ENCODE measurements at regions not wholly inside any gene's neighbourhood (a gene's known extent, or its start where the extent isn't known, plus 50 kb on each side); places are given as distances from the start of the nearest gene placed in this dataset.
"Not testable (repeated sequence)": the region's sequence is repeated elsewhere in the genome, so short reads cannot be mapped to it uniquely, and the experiment has no call there.

DNA sequence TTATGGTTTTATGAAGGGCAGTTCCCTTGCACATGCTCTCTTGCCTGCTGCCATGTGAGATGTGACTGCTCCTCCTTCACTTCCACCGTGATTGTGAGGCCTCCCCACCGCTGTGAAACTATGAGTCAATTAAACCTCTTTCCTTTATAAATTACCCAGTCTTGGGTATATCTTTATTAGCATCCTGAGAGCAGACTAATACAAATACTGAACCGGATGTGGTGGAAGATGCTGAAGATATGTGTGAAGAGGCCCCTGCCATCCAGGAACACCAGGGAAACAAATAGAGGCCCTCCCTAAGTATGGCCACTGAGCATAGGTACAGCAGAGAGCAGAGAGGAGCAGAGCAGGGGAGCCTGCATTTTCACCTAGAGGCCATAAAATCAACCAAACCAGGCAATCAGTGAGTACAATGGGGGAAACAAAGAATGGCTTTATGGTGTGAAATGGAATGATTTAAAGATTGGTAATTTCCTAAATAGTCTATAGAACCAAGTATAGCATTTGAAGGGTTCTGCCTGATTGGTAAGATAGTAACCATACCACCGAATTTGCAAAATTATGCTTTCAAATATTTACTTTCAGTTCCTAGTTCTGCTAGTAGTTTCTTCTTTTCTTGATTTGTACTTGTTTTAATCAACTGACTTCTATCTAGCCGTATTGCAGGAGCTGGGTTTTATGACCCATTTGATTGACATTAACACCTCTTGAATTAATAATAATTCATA is 421.6 kb downstream of the IRX1 start:
- in situ Hi-C loops (cut with HindIII; ENCODE audit: low pct_unique_long_range_greater_than_20kb, low sequenced_read_pairs) = no loop called here
- no peak for DNase-seq (ENCODE audit: low read depth, low spot score)

DNA sequence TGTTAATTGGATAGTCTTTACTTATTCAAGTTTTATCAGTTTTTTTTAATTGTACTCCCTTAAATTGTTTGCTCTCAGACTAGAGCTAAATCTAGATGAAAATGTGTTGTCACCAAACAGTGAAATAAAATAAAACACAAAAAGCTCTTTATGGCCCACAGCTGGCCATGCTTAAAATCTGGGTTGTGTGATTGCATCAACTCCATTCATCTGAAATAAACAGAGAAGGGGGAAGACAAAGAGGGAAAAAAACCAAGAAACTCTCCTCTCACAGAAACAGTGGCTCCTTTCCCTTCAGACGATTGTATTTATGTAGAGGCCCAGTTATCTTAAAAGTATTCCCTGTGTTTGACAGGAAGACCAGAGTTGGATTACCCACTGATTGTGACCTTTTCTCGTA is 422.4 kb downstream of the IRX1 start:
- in situ Hi-C loops (cut with HindIII; ENCODE audit: low pct_unique_long_range_greater_than_20kb, low sequenced_read_pairs) = no loop called here
- DNase-seq (ENCODE audit: low read depth, low spot score) = no peak

DNA sequence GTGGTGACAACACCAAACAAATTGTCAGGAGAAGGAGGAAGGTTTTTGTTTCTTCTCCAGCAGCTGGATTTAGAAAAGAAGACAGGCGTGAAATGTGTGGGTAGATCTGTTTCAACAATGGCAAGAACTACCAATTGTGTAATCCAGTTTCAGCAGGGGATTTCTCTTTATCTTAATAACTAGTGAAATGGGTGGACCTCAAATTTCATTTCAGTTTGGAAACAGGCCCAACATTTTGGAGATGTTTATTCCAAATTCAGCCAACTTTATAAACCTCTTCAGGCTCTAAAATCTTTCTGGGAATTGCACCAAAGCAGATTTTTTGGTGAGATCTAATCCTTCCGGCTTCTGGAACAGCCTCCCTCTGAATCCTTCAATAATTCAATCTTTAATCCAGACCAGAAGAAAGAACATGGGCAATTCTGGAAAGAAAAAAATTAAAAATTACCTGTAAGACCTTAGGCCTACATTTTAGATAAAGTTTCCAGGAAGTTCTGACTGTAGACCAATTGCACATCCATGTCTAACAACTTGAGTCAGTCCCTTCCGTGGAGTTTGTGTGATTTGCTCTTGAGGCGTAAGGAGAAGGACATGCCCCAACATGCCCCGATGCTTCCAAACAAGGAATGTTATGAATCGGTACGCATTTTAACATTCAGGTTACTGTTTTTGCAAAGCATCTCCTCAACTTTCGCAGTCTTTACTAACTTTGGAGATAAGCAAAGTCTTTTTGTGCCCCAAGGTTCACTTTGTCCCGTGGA is 423.6 kb downstream of the IRX1 start:
- in situ Hi-C loops (cut with HindIII; ENCODE audit: low pct_unique_long_range_greater_than_20kb, low sequenced_read_pairs) = no loop called here
- DNase-seq (ENCODE audit: low read depth, low spot score) = no peak

DNA sequence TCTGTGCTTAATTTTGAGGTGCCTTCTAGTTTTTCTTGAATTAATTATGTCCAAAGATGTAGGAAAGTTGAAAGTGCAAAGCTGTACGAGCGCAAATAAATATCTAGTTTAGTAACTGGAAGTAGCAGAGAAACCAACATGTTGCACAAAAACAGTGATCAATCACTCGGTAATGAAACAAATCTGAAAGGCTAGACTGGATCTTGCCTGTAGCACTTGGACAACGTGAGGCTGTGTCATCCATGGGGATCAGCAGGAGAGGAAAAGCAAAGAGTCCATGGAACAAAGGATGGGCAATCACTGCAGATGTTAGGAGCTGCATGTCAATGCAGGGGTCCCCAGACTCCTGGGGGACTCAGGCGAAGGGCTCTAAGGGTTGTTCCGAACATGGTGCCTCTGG is 424.2 kb downstream of the IRX1 start:
- in situ Hi-C loops (cut with HindIII; ENCODE audit: low pct_unique_long_range_greater_than_20kb, low sequenced_read_pairs) = no loop called here

DNA sequence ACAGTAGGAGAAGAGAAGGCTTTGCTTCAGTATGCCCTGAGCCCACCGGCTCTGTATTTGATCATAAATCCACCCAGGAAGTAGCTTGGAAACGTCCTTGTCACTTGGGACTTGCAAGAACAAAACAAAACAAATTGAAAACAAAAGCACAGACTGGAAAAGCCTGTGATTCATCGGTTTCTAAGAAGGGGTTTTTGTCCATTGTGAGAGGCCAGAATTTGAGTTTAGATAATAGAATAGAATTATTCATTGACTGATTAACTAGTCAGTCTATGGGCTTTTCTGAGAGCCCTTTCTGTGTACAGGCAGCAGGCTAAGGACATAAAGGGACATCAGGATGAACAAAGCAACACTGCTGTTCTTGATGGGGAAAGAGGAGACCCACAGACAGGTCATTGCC is 424.8 kb downstream of the IRX1 start:
- no peak for DNase-seq (ENCODE audit: low read depth, low spot score)
- in situ Hi-C loops (cut with HindIII; ENCODE audit: low pct_unique_long_range_greater_than_20kb, low sequenced_read_pairs) = no loop called here

More for the DNA sequence above, 424.2 kb downstream of the IRX1 start:
- no peak for DNase-seq (ENCODE audit: low read depth, low spot score)

DNA sequence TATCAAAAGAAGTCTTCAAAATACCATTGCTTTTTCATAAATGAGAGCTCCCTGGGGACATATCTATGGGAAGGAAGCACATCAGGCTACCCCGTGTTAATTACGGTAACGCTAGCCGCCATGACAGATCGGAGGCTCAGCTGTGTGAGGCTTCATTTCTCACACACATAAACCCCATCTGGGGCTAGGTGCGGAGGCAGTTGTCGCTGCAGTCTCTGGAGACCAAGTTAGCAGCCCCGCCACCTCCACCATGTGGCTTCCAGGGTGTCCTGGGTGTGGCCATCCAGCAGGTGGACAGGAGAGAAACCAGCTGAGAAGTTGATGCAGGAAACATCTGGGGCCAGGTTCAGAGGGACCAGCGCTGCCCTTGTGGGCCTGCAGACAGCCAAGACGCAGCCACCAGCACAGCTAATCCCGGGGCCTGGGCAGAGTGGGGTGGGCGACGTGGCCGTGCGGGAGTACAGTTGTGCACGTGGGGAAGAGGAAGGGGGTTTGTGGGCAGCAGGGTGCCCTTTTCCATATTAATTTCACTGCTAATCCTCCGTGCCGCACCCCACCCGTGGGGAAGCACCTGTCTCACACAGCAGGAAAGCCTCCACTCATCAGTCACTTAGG is 426.5 kb downstream of the IRX1 start:
- in situ Hi-C loops (cut with HindIII; ENCODE audit: low pct_unique_long_range_greater_than_20kb, low sequenced_read_pairs) = no loop called here
- no peak for DNase-seq (ENCODE audit: low read depth, low spot score)

DNA sequence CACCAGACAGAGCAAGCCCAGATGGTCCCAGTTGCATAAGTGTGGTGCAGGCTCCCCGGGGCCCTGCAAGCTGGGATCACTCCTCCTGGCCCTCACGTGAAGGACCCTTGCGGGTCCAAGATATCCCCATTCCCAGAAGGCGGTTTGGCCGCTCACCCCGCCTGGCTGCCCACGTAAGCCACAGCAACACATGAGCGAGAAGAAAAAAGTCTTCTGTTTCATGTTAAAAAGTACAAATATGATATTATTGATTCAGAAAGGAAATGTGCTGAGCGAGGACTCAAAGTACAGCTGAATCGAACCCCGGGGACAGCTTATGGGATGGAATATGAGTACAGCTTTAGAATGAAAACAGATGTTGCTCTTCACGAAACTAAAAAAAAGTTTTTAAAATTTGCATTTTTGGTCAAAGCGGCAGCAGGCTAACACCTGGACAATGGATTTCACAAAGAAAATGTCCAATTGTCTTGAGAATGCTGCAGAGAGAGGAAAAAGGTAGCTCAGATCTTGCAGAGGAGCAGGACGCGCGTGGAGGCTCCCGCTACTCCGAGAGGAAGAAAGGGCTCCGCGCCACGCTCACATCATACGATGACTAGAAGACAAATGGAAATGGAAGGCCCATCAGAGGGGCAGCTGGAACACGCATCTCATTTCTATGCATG is 427.6 kb downstream of the IRX1 start:
- no peak for DNase-seq (ENCODE audit: low read depth, low spot score)
- in situ Hi-C loops (cut with HindIII; ENCODE audit: low pct_unique_long_range_greater_than_20kb, low sequenced_read_pairs) = no loop called here

DNA sequence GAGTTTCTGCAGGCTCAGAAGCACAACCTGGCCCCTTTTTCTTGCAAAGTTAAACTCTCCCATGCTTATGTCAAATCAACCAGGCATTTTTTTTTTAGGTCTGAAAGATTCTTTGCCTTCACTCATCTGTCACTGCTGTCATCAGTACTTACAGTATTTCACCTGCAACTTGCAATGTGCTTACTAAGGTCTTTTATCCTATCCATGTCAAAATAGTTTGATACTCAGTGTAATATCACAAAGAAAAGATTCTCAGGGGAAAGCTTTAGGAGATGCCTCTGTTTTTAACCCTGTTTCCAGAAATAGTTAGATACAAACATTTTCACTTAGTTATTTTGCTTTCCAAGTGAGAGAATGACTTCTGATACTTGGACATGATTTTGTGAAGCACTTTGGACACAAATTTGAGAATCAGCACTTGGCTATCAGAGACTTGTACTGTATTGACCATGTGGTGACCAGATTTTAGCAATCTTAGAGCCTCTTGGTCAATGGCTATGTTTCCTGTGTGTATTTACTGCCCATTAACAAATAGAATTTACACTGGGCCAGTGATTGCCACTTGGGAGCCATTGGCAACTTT is 428.2 kb downstream of the IRX1 start:
- in situ Hi-C loops (cut with HindIII; ENCODE audit: low pct_unique_long_range_greater_than_20kb, low sequenced_read_pairs) = no loop called here
- DNase-seq (ENCODE audit: low read depth, low spot score) = no peak

DNA sequence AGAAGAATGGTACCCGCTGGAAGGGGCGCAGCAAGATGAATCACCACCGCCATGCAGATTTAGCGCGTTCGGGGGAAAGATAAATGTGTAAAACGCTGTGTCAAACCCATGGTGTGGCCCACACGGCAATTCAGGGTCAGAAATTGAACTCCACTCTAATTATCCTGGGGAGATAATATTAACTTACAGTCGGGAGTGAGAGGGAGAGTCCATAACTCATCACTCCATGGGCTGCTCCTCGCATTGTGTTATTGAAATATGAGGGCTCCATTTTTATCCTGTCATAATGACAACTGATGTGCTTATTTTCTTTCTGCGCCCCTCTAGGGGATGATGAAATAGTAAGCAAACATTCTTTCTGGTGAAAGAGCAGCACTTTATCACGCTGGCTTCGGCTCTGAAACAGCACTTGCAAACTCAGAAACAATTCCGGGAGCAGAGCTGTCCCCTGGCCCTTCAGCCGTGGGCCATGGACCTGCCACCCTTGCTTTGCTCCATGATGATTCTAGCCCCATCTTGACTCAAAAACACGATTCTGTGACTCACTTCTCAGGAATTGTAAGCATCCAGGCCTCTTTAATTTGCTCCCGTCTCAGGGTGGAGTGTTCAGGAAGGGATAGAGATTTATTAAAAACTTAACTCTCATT is 431.6 kb downstream of the IRX1 start:
- no peak for DNase-seq (ENCODE audit: low read depth, low spot score)
- in situ Hi-C loops (cut with HindIII; ENCODE audit: low pct_unique_long_range_greater_than_20kb, low sequenced_read_pairs) = no loop called here

DNA sequence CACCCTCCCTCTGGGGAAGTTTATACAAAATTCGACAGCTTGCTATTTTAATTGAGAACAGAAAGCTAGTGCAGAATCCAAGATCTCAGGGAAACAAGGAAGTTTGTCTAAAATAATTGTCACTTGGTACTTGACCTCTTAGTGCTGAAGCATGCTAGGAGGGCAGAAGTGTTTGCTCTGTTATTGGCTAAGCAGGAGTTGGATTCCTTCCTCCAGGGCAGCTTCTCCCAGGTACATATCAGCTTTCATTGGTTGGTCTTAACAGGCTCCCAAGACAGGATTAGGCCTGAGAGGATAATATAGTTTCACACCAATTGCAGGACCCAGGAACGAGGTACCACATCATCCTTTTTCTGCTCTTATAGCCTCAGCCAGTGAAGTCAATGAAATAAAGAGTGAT is 432.8 kb downstream of the IRX1 start:
- in situ Hi-C loops (cut with HindIII; ENCODE audit: low pct_unique_long_range_greater_than_20kb, low sequenced_read_pairs) = no loop called here
- DNase-seq (ENCODE audit: low read depth, low spot score) = no peak

DNA sequence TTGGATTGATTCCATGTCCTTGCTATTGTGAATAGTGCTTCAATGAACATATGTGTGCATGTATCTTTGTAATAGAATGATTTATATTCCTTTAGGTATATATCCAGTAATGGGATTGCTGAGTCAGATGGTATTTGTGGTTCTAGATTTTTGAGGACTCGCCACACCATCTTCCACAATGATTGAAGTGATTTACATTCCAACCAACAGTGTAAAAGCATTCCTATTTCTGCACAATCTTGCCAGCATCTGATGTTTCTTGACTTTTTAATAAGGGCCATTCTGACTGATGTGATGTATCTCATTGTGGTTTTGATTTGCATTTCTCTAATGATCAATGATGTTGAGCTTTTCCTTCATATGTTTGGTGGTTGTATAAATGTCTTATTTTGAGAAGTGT is 437.9 kb downstream of the IRX1 start:
- in situ Hi-C loops (cut with HindIII; ENCODE audit: low pct_unique_long_range_greater_than_20kb, low sequenced_read_pairs) = not testable (repeated sequence)

DNA sequence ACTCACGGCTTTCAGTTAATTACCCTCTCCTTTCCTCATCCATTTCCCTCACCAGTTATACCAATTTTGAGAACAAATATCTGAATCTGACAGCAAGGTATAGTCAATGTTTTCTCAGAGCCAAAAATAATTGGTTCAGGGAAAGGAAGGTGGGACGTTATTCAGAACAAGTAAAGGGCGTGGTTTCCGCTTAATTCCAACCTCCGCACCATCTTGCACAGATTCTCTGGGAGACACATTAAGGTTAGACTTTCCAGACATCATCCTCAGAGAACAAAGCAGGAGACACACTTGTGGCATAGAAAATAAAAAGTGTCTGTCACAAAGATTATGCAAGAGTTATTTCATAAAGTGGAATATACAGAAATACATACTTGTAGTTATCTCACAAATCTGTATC is 441.2 kb downstream of the IRX1 start:
- no peak for DNase-seq (ENCODE audit: low read depth, low spot score)
- in situ Hi-C loops (cut with HindIII; ENCODE audit: low pct_unique_long_range_greater_than_20kb, low sequenced_read_pairs) = no loop called here

More for the DNA sequence above, 437.9 kb downstream of the IRX1 start:
- not testable (repeated sequence) for DNase-seq (ENCODE audit: low read depth, low spot score)

DNA sequence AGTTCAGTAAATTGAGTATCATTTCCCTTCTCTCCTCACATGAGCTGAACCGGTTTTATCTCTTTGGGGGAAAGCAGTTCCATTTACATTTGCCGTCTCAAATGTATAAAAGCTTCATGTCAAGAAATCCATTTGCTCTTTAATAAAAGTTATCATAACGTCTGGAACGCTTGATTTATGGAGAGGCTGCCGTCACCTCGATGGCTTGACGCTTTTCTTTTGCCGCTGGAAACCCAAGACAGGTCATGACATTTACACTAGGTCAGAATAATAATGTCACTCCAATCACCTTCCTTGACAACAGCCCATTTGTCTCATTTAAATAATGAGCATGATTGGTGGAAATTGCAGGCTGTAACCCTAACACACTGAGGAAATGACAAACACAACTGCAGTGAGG is 443.4 kb downstream of the IRX1 start:
- in situ Hi-C loops (cut with HindIII; ENCODE audit: low pct_unique_long_range_greater_than_20kb, low sequenced_read_pairs) = no loop called here
- no peak for DNase-seq (ENCODE audit: low read depth, low spot score)

DNA sequence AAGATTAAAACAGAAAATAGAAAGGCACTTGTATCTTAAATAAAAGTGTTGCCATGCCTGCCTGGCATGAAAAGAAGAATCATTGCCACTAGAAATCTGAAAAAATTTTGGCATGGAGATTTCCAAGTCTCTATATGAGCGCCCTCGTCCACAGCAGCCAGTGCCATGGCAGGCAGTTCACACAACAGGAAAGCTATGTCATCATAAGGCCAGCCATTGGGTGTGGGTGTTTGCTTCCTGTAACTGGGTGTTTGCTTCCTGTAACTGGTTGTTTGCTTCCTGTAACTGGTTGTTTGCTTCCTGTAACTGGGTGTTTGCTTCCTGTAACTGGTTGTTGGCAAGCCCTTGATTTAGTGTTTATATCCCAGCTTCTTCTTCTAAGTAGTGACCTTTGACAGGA is 446.7 kb downstream of the IRX1 start:
- in situ Hi-C loops (cut with HindIII; ENCODE audit: low pct_unique_long_range_greater_than_20kb, low sequenced_read_pairs) = no loop called here

DNA sequence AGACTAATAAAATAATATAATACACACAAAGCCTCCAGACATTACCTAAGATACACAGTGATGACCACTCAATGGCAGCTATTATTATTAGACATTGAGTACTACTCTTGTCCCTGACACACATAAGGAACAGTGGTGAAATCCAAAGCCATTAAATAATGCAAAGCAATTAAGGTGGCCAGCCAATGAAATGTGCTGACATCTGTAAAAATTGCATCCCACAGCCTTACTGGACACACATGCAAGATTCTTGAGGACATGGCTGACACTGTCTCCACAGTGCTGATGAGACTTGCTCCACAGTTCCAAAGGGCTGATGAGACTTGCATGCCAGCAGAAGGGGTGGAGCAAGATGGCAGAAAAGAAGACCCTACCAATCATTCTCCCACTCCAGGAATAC is 447.5 kb downstream of the IRX1 start:
- DNase-seq (ENCODE audit: low read depth, low spot score) = no peak
- in situ Hi-C loops (cut with HindIII; ENCODE audit: low pct_unique_long_range_greater_than_20kb, low sequenced_read_pairs) = no loop called here

More for the DNA sequence above, 446.7 kb downstream of the IRX1 start:
- no peak for DNase-seq (ENCODE audit: low read depth, low spot score)

DNA sequence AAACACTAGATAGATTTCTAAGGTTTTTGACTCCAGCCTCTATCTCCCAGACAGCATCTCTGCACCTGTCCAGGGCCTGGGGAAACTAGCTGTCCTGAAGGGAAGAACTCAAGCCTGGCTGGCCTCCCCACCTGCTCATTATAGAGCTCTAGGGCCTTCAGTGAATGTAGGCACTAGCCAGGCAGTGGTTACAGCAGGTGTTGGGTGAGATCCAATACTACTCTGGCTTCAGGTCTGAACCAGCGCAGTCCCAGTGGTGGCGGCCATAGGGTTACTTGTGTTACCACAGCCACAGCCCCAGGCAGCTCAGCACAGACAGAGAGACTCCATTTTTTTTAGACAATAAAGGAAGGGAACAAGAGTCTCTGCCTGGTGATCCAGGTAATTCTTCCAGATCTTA is 449.2 kb downstream of the IRX1 start:
- in situ Hi-C loops (cut with HindIII; ENCODE audit: low pct_unique_long_range_greater_than_20kb, low sequenced_read_pairs) = no loop called here
- no peak for DNase-seq (ENCODE audit: low read depth, low spot score)

DNA sequence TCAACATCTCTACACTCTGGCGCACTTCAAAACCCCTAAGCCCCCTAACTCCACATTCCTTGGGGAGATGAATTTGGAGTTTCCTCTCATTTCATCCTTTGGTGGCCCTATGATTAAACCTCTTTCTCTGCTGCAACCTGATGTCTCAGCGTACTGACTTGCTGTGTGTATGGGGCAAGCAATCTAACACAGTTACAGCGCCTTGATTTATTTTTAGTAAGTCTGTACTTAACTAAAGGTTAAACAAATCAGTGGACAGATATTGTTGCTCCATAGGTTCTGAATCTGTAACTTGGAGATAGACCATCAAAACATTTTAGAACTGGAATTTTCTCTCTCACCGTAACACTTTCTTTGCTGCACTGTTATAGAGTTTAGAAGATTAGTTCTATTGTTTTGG is 452.8 kb downstream of the IRX1 start:
- DNase-seq (ENCODE audit: low read depth, low spot score) = no peak
- in situ Hi-C loops (cut with HindIII; ENCODE audit: low pct_unique_long_range_greater_than_20kb, low sequenced_read_pairs) = no loop called here

DNA sequence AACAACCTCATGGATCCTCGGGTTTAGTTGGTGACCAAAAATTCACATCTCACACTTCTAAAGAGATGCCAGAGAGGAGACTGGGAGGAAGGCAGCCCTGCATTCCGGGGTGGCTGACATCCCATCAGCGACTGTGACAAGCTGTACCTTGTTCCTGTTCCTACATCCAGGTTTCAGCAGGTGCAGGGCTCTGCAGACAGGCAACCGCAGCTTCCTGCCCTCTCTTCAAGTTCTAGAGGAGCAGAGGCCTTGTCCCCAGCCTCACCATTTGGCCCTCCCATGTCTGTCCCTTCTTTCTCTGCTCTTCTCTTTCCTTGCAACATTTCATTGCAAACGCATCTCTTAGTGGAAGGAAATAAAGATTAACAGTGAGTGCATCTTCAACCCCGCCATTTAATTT is 454.6 kb downstream of the IRX1 start:
- DNase-seq (ENCODE audit: low read depth, low spot score) = no peak
- in situ Hi-C loops (cut with HindIII; ENCODE audit: low pct_unique_long_range_greater_than_20kb, low sequenced_read_pairs) = no loop called here

Measured in SK-MEL-5 (cell line).